Large intestine (tissue), 3 donors: ENCODE measurements at regions not wholly inside any gene's neighbourhood (a gene's known extent, or its start where the extent isn't known, plus 50 kb on each side); places are given as distances from the start of the nearest gene placed in this dataset.

Experiments
- DNase-seq, 2 donors: peaks; one replicate each; pipeline versions ENCODE4 v3.0.0 to v3.0.0-alpha.2; 2013
- H3K27ac ChIP-seq: one replicate; pipeline ENCODE4 v1.5.1; 2013; ENCODE audit warnings: low read length
- H3K27me3 ChIP-seq: 2 replicates; pipeline ENCODE4 v1.6.1; 2013; ENCODE audit warnings: low read length; ENCODE audit not compliant: control insufficient read depth, insufficient read depth
- H3K36me3 ChIP-seq: 2 replicates; pipeline ENCODE4 v1.6.1; 2013; ENCODE audit warnings: low read length; ENCODE audit not compliant: control insufficient read depth, insufficient read depth
- H3K4me1 ChIP-seq: one replicate; pipeline ENCODE4 v1.6.1; 2013; ENCODE audit warnings: low read length; ENCODE audit not compliant: control insufficient read depth, insufficient read depth
- H3K4me3 ChIP-seq: one replicate; pipeline ENCODE4 v1.5.1; 2013; ENCODE audit warnings: low read length
- H3K9me3 ChIP-seq: one replicate; pipeline ENCODE4 v1.6.1; 2013; ENCODE audit warnings: mild to moderate bottlenecking, low read depth, low read length, moderate library complexity; ENCODE audit not compliant: control insufficient read depth
- WGBS: methylation state at CpG from one replicate; pipeline ENCODE4 v1.1.5; 2013; ENCODE audit warnings: low lambda C conversion rate; ENCODE audit not compliant: insufficient coverage; 5-methylcytosine and 5-hydroxymethylcytosine counted together

DNA sequence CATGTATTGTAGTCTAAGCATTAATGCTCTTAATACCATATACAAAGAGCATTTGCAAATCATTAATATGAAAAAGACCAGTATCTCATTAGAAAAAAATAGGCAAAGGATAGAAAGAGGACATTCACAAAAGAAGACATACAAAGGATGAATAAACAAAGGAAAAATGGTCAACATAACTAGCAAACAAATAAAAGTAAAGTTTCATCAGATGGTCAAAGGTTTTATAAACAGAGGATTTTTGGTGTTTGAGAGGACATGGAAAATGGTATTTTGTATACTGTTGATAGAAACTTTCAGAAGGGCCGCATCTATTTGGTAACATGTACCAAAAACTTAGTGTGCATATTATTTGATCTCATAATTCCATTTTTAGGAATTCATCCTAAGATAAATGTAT lies 414.8 kb downstream of the PIK3R1 start:
- no peak overlapping the region for H3K27ac ChIP-seq
- H3K27me3 ChIP-seq, result no peaks in the 10 kb centered on the region
- whole genome bisulfite sequencing, result no CpG with 5 or more reads among the region's 1 CpG
- DNase-seq, result no peak
- H3K9me3 ChIP-seq, result no peaks in the 10 kb centered on the region
- H3K36me3 ChIP-seq, result no peaks in the 10 kb centered on the region
- no peak overlapping the region for H3K4me3 ChIP-seq
- H3K4me1 ChIP-seq, result no peaks in the 10 kb centered on the region

DNA sequence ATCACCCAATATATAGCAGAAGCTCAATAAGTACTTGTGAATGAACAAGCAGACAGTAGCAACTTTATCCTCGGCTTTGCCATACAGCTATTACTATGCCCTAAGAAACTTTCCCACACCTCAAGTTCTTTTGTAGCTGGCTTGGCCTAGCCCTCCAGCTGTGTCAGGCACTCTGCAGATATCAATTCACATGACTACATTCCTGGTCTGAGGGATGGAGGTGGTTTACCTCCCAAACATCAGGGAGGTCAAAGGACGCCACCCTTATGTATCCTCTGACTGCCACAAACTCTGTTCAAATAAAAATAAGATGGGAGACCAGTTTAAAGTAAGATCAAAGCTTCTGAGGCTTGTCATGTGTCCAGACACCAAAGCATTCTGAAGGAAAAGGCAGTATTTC lies 416.3 kb downstream of the PIK3R1 start:
- H3K36me3 ChIP-seq, result no peaks in the 10 kb centered on the region
- no peaks in the 10 kb centered on the region for H3K9me3 ChIP-seq
- H3K27ac ChIP-seq, result no peak overlapping the region
- DNase-seq, result no peak
- 100% methylated on average over 1 of the region's 2 CpGs for WGBS
- H3K4me3 ChIP-seq, result no peak overlapping the region
- no peaks in the 10 kb centered on the region for H3K27me3 ChIP-seq
- no peaks in the 10 kb centered on the region for H3K4me1 ChIP-seq

DNA sequence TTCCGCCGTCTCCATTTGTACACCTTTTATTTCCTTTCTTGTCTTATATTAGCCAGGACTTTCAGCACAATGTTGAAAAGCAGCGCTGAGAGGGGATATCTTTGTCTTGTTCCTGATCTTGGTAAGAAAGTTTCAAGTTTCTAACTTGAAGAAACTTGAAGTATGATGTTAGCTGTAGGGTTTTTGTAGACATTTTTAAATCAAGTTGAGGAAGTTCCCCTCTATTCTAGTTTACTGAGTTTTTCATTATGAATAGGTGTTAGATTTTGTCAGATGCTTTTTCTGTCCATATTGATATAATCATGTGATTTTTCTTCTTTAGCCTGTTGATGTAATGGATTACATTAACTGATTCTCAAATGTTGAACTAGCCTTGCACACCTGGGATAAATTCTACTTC lies 425.7 kb downstream of the PIK3R1 start:
- no peak for DNase-seq
- Histone ChIP-seq H3K27me3 (no peaks in the 10 kb centered on the region), H3K9me3 (no peaks in the 10 kb centered on the region), H3K4me1 (no peaks in the 10 kb centered on the region), H3K27ac (no peak overlapping the region), H3K4me3 (no peak overlapping the region), H3K36me3 (no peaks in the 10 kb centered on the region)
- 100% methylated on average over 2 of the region's 3 CpGs for WGBS

DNA sequence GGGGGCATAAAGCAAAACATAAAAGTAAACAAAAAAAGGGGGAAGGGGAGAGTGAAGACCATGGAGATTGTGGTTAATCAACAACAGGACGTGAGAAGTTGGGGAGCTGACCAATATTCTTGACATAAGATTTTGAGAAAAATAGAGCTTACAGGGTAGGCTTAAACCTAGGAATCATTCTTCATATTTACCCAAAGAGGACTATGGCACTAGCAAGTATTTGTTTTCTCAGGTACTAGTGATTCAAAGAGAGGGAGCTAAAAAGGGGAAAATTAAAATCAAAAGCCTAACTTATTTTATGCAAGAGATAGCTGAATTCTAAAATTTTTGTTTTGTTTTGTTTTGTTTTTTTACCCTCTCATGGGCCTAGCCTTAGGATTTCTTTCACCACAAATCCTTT lies 427.5 kb downstream of the PIK3R1 start:
- Histone ChIP-seq H3K4me1 (peaks cover 5% of the 10 kb centered on the region), H3K4me3 (no peak overlapping the region), H3K9me3 (no peaks in the 10 kb centered on the region), H3K27ac (no peak overlapping the region), H3K27me3 (no peaks in the 10 kb centered on the region), H3K36me3 (no peaks in the 10 kb centered on the region)
- 0% methylated on average over 1 of the region's 1 CpG for WGBS
- DNase-seq, result no peak

DNA sequence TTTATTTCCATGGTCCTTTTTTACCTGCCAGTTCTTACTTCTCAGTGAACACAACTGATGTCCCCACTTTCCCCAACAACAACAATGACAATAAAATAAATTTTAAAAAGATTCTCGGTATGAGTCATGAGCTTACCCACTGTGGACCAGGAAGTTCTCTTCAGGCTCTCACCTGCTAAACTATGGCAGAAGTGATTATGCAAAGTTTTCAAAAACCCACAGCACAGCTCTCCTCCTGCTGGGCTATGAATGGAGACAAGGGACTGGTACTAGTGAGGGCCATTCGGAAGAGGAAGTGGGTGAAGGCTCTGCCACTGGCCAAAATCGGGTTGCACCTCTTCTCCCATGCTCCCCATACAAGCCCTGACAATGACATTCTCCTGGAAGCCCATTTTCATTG lies 429.4 kb downstream of the PIK3R1 start:
- no peak overlapping the region for H3K4me3 ChIP-seq
- peaks cover 9% of the 10 kb centered on the region for H3K4me1 ChIP-seq
- no peaks in the 10 kb centered on the region for H3K9me3 ChIP-seq
- no peaks in the 10 kb centered on the region for H3K27me3 ChIP-seq
- WGBS, result 100% methylated on average over 1 of the region's 3 CpGs
- no peaks in the 10 kb centered on the region for H3K36me3 ChIP-seq
- no peak overlapping the region for H3K27ac ChIP-seq
- no peak for DNase-seq

DNA sequence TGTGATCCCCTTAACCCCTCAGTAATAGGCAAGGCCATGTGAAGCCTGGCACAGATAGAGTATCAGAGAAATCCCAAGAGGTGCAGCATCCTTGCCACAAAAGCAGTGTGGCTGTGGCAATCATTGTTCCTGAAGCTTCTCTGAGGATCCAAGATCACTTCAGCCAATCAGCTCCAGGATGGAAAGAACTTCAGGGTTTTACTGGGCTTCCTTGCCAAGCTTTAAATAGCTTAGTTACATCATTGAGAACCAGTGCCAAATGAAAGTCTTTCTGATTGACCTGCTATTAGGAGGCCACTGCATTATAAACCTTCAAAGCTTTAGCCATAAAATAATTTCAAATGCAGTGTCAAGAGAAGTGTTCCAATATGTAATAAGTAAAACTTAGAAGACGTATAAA lies 430.6 kb downstream of the PIK3R1 start:
- Histone ChIP-seq H3K4me1 (peaks cover 9% of the 10 kb centered on the region), H3K36me3 (no peaks in the 10 kb centered on the region), H3K27me3 (no peaks in the 10 kb centered on the region), H3K4me3 (no peak overlapping the region), H3K27ac (no peak overlapping the region), H3K9me3 (no peaks in the 10 kb centered on the region)
- DNase-seq, result no peak
- no CpG with 5 or more reads among the region's 1 CpG for WGBS

DNA sequence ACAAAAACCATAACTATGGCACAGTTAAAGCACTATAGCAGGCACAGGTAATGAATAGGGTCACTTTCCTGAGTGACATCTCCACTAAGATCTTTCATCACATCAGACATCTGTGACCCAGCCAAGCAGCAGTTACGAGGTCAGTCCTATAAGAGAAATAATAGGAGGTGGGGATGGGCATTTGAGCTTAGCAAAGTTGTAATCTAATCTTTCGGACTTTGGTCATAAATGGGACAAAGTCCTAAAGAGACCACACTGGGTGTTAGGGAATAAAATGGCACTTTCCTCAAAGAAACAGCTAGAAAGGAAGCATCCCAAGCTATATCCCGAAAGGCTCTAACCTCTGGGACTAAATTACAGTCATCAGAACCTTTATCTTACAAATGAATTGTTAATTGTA lies 432.2 kb downstream of the PIK3R1 start:
- DNase-seq, result peak in 1 of 2 donors; percentile 42
- H3K27ac ChIP-seq, result no peak overlapping the region

DNA sequence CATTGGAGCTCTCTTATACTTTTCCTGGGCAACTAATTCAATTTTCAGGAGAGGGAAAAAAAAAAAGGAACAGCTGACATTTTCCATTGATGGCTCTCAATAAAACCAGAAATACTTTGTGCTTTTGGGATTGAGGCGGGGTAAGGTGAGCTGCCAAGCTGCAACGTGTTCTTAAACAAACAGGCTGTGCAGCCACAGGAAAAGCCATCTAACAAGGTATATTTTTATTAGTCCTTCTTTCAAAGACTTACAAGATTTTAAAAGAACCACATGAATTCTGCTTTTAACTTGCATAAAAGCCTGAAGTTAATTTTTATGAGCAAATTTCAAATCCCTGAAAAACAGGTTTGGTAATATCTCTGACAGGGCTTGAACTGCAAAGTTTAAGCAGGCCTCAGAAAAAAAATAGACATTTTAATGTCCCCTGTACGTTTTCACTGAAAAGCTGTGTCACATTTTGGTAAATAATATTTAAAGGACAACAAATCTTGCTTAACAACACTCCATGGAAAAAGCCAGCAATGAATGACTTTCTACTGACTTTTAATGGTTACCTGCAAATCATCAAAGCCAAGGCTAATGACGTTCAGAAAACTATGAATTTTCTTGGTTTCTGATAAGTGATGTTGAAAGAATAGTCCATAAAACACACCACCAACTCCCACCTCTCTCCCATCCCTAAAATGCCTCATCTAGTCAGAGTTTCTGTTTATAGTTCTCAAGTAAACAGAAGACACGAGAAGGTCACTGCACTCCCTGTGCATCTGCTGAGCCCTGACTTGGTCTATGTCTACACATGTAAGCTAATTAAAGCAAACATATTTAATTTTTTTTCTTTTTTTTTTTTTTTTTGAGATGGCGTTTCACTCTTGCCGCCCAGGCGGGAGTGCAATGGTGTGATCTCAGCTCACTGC lies 433.6 kb downstream of the PIK3R1 start:
- no peak for DNase-seq
- Histone ChIP-seq H3K27me3 (no peaks in the 10 kb centered on the region), H3K9me3 (no peaks in the 10 kb centered on the region), H3K4me1 (peaks cover 13% of the 10 kb centered on the region), H3K27ac (no peak overlapping the region), H3K36me3 (no peaks in the 10 kb centered on the region), H3K4me3 (no peak overlapping the region)
- WGBS, result 32% methylated on average over 3 of the region's 8 CpGs

More for the DNA sequence above, 432.2 kb downstream of the PIK3R1 start:
- WGBS, result 67% methylated on average over 1 of the region's 3 CpGs
- H3K36me3 ChIP-seq, result no peaks in the 10 kb centered on the region
- no peak overlapping the region for H3K4me3 ChIP-seq
- H3K9me3 ChIP-seq, result no peaks in the 10 kb centered on the region
- H3K27me3 ChIP-seq, result no peaks in the 10 kb centered on the region
- peaks cover 13% of the 10 kb centered on the region for H3K4me1 ChIP-seq

DNA sequence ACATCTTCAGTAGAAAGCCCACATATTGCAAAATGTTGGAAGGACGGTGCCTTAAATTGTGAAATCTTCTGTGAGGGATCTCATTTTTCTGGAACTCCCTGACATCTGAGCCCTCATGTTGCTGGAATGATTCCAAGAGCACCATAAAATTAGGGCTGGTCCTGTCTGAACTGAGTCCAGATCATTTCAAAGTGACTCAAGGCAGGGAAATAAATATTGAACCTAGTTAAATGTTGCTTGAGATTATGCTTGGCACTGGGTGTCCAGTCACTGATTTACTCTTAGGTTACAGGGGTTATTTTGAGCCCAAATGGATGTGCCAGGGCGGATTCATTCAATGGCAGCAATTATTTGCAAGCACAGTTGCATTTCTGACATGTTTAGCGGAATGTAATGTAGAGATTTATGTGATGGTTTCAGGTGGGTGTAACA lies 437.0 kb downstream of the PIK3R1 start:
- Histone ChIP-seq H3K36me3 (no peaks in the 10 kb centered on the region), H3K27me3 (no peaks in the 10 kb centered on the region), H3K4me3 (no peak overlapping the region), H3K27ac (no peak overlapping the region), H3K9me3 (no peaks in the 10 kb centered on the region), H3K4me1 (peaks cover 9% of the 10 kb centered on the region)
- WGBS, result 71% methylated on average over 1 of the region's 3 CpGs
- DNase-seq, result peak in 1 of 2 donors; percentile 50

DNA sequence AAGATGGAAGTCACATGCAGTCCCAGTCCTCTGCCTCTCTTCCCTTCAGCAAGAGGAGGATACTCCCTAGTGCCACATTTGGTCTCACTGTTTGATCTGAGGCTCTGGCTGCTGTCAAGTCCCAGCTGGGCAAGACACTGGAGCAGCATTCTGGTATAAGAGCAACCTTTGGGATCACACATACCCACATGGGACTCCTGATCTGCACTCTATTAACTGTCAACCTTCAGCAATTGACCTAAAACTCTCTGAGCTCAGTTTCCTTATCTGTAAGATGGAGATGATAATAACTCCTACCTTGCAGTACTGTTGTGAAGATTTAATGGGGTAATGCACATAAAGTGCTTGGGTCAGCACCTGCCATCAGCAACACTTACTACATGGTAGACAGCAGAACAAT lies 437.9 kb downstream of the PIK3R1 start:
- Histone ChIP-seq H3K9me3 (no peaks in the 10 kb centered on the region), H3K36me3 (no peaks in the 10 kb centered on the region), H3K27ac (no peak overlapping the region), H3K4me3 (no peak overlapping the region), H3K4me1 (peaks cover 7% of the 10 kb centered on the region), H3K27me3 (no peaks in the 10 kb centered on the region)
- no peak for DNase-seq
